Kidney epithelial cell (primary cell): ENCODE measurements at regions not wholly inside any gene's neighbourhood (a gene's known extent, or its start where the extent isn't known, plus 50 kb on each side); places are given as distances from the start of the nearest gene placed in this dataset.
"Not testable (repeated sequence)": the region's sequence is repeated elsewhere in the genome, so short reads cannot be mapped to it uniquely, and the experiment has no call there.

Source experiments
- DNase-seq: peaks from one replicate; pipeline ENCODE4 v3.0.0-alpha.2; 2010; ENCODE audit warnings: low read depth
- H3K27me3 ChIP-seq: 2 replicates; pipeline ENCODE4 v1.6.0; 2011; ENCODE audit warnings: low read length; ENCODE audit not compliant: control insufficient read depth, insufficient read depth
- H3K36me3 ChIP-seq: 2 replicates; pipeline ENCODE4 v1.5.1; 2011; ENCODE audit warnings: low read length; ENCODE audit not compliant: control insufficient read depth, insufficient read depth
- H3K4me3 ChIP-seq: 2 replicates; pipeline ENCODE4 v1.5.1; 2011; ENCODE audit warnings: low read depth, mild to moderate bottlenecking, control low read depth, low read length
- TF ChIP-seq, protein P1 (sequence below): IDR thresholded peaks from 2 replicates; pipeline ENCODE4 v1.5.1; 2011; ENCODE audit warnings: mild to moderate bottlenecking, moderate library complexity, low read length, control low read depth, inconsistent platforms; ENCODE audit not compliant: insufficient read depth, poor library complexity, severe bottlenecking

DNA sequence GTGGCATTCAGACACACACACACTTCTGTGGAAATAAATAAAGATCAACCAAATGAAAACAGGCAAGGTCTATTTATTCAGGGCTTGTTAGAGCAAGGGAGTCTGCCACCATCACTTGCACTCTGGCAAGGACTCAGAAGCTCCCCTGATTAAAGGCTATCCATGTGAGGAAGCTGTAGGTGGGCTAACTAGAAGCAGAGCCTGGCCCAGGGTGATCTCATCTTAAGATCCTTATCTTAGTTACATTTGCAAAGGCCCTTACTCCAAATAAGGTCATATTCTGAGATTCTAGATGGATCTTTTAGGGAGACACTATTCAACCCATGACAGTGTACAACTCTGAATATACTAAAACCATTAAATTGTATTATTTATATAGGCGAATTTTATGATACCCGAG, 190.0 kb upstream of the SRD5A2 start:
- H3K36me3 ChIP-seq = no peaks in the 10 kb centered on the region
- DNase-seq = no peak
- H3K27me3 ChIP-seq = no peaks in the 10 kb centered on the region
- no peak overlapping the region for H3K4me3 ChIP-seq
- TF ChIP-seq, protein P1, sequence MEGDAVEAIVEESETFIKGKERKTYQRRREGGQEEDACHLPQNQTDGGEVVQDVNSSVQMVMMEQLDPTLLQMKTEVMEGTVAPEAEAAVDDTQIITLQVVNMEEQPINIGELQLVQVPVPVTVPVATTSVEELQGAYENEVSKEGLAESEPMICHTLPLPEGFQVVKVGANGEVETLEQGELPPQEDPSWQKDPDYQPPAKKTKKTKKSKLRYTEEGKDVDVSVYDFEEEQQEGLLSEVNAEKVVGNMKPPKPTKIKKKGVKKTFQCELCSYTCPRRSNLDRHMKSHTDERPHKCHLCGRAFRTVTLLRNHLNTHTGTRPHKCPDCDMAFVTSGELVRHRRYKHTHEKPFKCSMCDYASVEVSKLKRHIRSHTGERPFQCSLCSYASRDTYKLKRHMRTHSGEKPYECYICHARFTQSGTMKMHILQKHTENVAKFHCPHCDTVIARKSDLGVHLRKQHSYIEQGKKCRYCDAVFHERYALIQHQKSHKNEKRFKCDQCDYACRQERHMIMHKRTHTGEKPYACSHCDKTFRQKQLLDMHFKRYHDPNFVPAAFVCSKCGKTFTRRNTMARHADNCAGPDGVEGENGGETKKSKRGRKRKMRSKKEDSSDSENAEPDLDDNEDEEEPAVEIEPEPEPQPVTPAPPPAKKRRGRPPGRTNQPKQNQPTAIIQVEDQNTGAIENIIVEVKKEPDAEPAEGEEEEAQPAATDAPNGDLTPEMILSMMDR = no peak

DNA sequence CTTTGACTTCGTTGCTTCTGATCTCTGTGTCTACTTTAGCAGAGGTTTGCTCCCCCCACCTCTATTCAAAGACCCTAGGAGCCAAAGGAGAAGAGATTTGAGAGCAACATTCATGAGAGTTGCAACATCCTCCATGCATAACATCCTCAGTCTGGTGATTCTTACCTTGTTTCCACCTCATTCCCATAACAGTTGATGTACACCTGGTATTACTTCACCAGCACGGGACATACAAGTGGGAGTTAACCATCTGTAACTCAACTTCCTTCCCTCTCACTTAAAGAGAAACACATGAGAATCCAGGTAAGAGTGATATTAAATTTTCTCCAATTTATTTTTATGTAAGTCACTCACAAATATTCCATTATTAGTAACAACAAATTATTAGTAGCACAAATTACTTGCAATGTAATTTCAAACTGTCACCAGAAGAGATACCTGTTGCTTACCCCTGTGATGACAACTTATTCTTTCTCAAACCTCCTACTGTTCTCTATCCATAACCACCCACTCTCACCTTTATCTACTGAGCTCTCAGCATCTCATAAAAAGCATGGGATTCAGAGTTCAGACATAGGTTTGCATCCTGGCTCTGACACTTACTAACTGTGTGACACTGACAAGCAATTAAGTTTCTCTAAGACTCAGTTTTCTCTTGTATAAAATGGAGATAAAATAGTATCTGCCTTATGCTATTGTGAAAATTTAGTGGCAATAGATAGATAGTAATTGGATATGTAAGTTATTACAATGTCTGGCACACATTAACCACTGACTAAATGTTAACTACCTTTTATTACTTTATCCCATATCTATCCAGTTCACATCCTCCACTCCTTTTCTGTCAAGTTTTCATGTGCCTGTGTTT, 184.6 kb upstream of the SRD5A2 start:
- H3K36me3 ChIP-seq = no peaks in the 10 kb centered on the region
- peak; percentile 10 for DNase-seq
- TF ChIP-seq, protein P1 = no peak
- H3K4me3 ChIP-seq = no peak overlapping the region
- no peaks in the 10 kb centered on the region for H3K27me3 ChIP-seq

DNA sequence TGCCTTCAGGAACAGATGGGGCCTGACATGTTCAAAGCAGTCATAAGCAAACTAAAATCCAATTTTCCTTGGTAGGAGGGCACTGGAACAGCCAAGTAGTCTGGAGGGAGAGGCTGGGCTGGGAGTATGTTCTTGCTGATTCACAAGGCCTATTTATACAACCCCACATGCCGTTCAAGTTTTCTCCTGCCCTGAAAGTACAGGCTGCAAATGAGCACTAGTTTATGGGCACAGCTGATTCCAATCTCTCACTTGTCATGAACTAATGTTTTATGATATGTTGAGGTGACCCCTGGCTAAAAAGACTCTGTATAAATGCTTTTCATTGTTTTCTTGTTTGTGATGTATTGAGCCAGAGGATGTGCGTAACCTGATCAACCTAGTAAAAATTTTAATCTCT, 183.4 kb upstream of the SRD5A2 start:
- Histone ChIP-seq H3K4me3 (no peak overlapping the region), H3K27me3 (no peaks in the 10 kb centered on the region), H3K36me3 (no peaks in the 10 kb centered on the region)
- DNase-seq = no peak
- TF ChIP-seq, protein P1 = no peak

DNA sequence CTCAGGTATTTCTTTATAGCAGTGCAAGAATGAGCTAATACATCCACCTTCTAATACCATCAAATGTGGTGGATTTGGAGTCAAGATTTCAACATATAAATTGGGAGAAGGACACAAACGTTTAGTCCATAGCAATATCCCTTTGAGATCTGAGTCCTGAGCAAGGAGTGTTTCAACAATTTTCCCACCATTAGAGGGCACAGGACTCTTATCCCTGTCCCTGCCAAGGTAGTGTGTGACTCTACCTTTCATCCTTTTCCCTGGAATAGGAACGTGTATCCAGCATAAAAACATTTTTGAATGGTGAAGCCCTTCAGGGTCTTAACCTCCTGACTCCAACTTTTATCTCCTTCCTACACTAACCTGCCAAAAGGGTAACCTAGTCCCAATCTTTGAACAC, 181.3 kb upstream of the SRD5A2 start:
- no peaks in the 10 kb centered on the region for H3K27me3 ChIP-seq
- H3K36me3 ChIP-seq = no peaks in the 10 kb centered on the region
- H3K4me3 ChIP-seq = no peak overlapping the region
- TF ChIP-seq, protein P1 = no peak
- DNase-seq = no peak

DNA sequence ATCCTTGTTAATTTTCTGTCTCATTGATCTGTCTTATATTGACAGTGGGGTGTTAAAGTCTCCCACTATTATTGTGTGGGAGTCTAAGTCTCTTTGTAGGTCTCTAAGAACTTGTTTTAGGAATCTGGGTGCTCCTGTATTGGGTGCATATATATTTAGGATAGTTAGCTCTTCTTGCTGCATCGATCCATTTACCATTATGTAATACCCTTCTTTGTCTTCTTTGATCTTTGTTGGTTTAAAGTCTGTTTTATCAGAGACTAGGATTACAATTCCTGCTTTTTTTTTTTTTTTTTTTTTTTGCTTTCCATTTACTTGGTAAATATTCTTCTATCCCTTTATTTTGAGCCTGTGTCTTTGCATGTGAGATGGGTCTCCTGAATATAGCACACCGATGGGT, 176.6 kb upstream of the SRD5A2 start:
- H3K4me3 ChIP-seq, DNase-seq, H3K36me3 ChIP-seq, H3K27me3 ChIP-seq: not testable (repeated sequence)

DNA sequence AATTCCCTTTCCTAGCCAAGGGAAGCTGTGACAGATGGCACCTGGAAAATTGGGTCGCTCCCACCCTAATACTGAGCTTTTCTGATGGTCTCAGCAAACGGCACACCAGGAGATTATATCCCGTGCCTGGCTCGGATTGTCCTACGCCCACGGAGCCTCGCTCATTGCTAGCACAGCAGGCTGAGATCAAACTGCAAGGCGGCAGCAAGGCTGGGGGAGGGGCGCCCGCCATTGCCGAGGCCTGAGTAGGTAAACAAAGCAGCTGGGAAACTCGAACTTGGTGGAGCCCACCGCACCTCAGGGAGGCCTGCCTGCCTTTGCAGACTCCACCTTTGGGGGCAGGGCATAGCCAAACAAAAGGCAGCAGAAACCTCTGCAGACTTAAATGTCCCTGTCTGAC, 168.0 kb upstream of the SRD5A2 start:
- not testable (repeated sequence) for H3K4me3 ChIP-seq, H3K27me3 ChIP-seq, DNase-seq, H3K36me3 ChIP-seq

DNA sequence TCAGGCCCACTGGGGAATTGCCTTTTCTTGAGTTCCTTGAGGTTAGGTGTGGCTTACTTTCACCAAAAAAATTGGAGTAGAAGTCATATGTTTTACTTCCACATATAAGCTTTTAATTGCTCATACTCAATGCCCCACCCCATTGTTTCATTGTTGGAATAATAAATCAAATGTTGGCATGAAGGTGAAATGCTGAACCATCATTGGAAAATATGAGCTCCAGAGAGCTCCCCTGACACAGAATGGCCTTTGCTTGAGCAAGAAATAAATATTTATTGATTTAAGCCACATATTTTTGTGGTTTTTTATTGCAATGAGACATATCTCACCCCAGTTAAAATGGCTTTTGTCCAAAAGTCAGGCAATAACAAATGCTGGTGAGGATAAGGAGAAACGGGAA, 167.3 kb upstream of the SRD5A2 start:
- no peak for DNase-seq
- Histone ChIP-seq H3K4me3 (no peak overlapping the region), H3K36me3 (no peaks in the 10 kb centered on the region), H3K27me3 (no peaks in the 10 kb centered on the region)
- TF ChIP-seq, protein P1 = no peak
